Gastrocnemius medialis (tissue), 4 donors: ENCODE measurements at regions not wholly inside any gene's neighbourhood (a gene's known extent, or its start where the extent isn't known, plus 50 kb on each side); places are given as distances from the start of the nearest gene placed in this dataset.

ENCODE experiments used
- CTCF ChIP-seq, 5 experiments: fragments of 450-650 bp in 3 of 5; fragments of 200-600 bp in 2 of 5; sonication (generic) in 2 of 5; IDR thresholded peaks in 4 of 5; conservative IDR thresholded peaks in 1 of 5; 1 replicate in 4 of 5; 2 replicates in 1 of 5; pipeline ENCODE4 v1.5.1; 2016 to 2019; ENCODE audit warnings: antibody characterized with exemption in 5 of 5, mild to moderate bottlenecking in 3 of 5, moderate library complexity in 3 of 5
- POLR2A ChIP-seq, 2 donors: fragments of 450-650 bp; IDR thresholded peaks; one replicate each; pipeline ENCODE4 v1.6.1; 2017; ENCODE audit warnings: antibody characterized with exemption in 2 of 2, mild to moderate bottlenecking in 2 of 2, moderate library complexity in 2 of 2

- TF ChIP-seq CTCF (IDR thresholded peaks at IDR 0.05 in 4 of 5, conservative IDR thresholded peaks at IDR 0.05 in 1 of 5) (no peak), POLR2A (IDR thresholded peaks at IDR 0.05) (no peak)
Measured at GRCh38 chrX:79259073-79259689, 108.0 kb downstream of the ITM2A start.
